A673 (cell line): ENCODE measurements at regions not wholly inside any gene's neighbourhood (a gene's known extent, or its start where the extent isn't known, plus 50 kb on each side); places are given as distances from the start of the nearest gene placed in this dataset.

Experiments
- BruUV-seq: library from RNA; stranded (reverse); fragments of 400-500 nt; replicated peaks from 2 replicates; lab custom pipeline; 2021; lab: Mats Ljungman, UMichigan
- CTCF ChIA-PET: fragments of 300-600 bp; sonication (Branson Sonifier 250); formaldehyde crosslinking; loops from one replicate; lab custom pipeline; 2022; ENCODE audit warnings: antibody characterized with exemption; lab: Charles Lee
- POLR2A ChIA-PET: fragments of 300-600 bp; sonication (Branson Sonifier 250); formaldehyde crosslinking; loops from one replicate; lab custom pipeline; 2022; ENCODE audit warnings: antibody characterized with exemption; ENCODE audit not compliant: low non-redundant PET; lab: Charles Lee
- DNase-seq: peaks from one replicate; pipeline ENCODE4 v3.0.0-alpha.2; 2015; ENCODE audit warnings: low spot score
- H3K27ac ChIP-seq: fragments of 200-600 bp; sonication (generic); 2 replicates; pipeline ENCODE4 v1.5.1; 2016; ENCODE audit warnings: mixed run types, low read depth, mild to moderate bottlenecking, mixed read lengths, antibody characterized with exemption, low read length; ENCODE audit not compliant: poor library complexity, severe bottlenecking
- H3K27me3 ChIP-seq: fragments of 200-600 bp; sonication (generic); replicated peaks from 2 replicates; pipeline ENCODE4 v1.6.1; 2017; ENCODE audit warnings: mixed run types, low read depth, mild to moderate bottlenecking, mixed read lengths, antibody characterized with exemption, low read length; ENCODE audit not compliant: insufficient read depth, poor library complexity
- H3K36me3 ChIP-seq: fragments of 200-600 bp; sonication (generic); 2 replicates; pipeline ENCODE4 v1.6.1; 2016; ENCODE audit warnings: mixed run types, mild to moderate bottlenecking, mixed read lengths, antibody characterized with exemption, low read length; ENCODE audit not compliant: insufficient read depth, poor library complexity, severe bottlenecking
- H3K4me1 ChIP-seq: fragments of 200-600 bp; sonication (generic); 2 replicates; pipeline ENCODE4 v1.6.1; 2017; ENCODE audit warnings: mixed run types, mild to moderate bottlenecking, mixed read lengths, antibody characterized with exemption, low read length; ENCODE audit not compliant: insufficient read depth, poor library complexity, severe bottlenecking
- H3K4me3 ChIP-seq: fragments of 200-600 bp; sonication (generic); 2 replicates; pipeline ENCODE4 v1.5.1; 2016; ENCODE audit warnings: low read depth, mixed run types, mild to moderate bottlenecking, mixed read lengths, low read length; ENCODE audit not compliant: poor library complexity, severe bottlenecking
- H3K9me3 ChIP-seq: fragments of 200-600 bp; sonication (generic); 2 replicates; pipeline ENCODE4 v1.6.1; 2016; ENCODE audit warnings: mixed run types, low read depth, mild to moderate bottlenecking, mixed read lengths, antibody characterized with exemption, low read length; ENCODE audit not compliant: poor library complexity, severe bottlenecking
- CTCF ChIP-seq: fragments of 300-800, 200-600 bp; sonication (generic); conservative IDR thresholded peaks from 2 replicates; pipeline ENCODE4 v1.5.1; 2017; ENCODE audit warnings: low read depth, mild to moderate bottlenecking, antibody characterized with exemption, low read length, moderate library complexity, mixed read lengths
- EZH2 ChIP-seq: fragments of 200-600 bp; sonication (generic); IDR thresholded peaks from 2 replicates; pipeline ENCODE4 v1.6.1; 2017; ENCODE audit warnings: borderline replicate concordance, low read depth, mild to moderate bottlenecking, mixed read lengths, antibody characterized with exemption, low read length; ENCODE audit not compliant: poor library complexity, severe bottlenecking
- intact Hi-C: fragments of 100-400 bp; cut with micrococcal nuclease; formaldehyde crosslinking; loops from one replicate; pipeline ENCODE4 v1.10.0; 2022; ENCODE audit not compliant: unreplicated experiment

GRCh38 chr1:189522441-189522840, 955.2 kb downstream of the BRINP3 start:
- BruUV-seq = no TSS peak
- Histone ChIP-seq H3K27ac (no peak overlapping the region), H3K27me3 (no peaks in the 10 kb centered on the region), H3K4me3 (no peak overlapping the region), H3K9me3 (no peaks in the 10 kb centered on the region), H3K36me3 (no peaks in the 10 kb centered on the region), H3K4me1 (no peaks in the 10 kb centered on the region)
- POLR2A ChIA-PET = no interaction called here
- CTCF ChIA-PET = interaction anchor here (0.6 kb wide), 1 partner anchor 60 kb away, joined by 16 read pairs; no protein-coding TSS in a partner anchor
- intact Hi-C loops = no loop called here
- TF ChIP-seq EZH2 = no peak
- TF ChIP-seq CTCF = no peak
- peak; percentile 2 for DNase-seq

- no peaks in the 10 kb centered on the region for H3K36me3 ChIP-seq
- intact Hi-C loops = no loop called here
- no peaks in the 10 kb centered on the region for H3K27me3 ChIP-seq
- no peak overlapping the region for H3K4me3 ChIP-seq
- no peak for TF ChIP-seq EZH2
- ChIA-PET CTCF (no interaction called here), POLR2A (no interaction called here)
- no peaks in the 10 kb centered on the region for H3K4me1 ChIP-seq
- no peak for DNase-seq
- no TSS peak for BruUV-seq
- no peaks in the 10 kb centered on the region for H3K9me3 ChIP-seq
- H3K27ac ChIP-seq = no peak overlapping the region
Measured at GRCh38 chr1:189524501-189524900, 953.2 kb downstream of the BRINP3 start.

GRCh38 chr1:189530162-189530561, 947.5 kb downstream of the BRINP3 start:
- DNase-seq = no peak
- H3K36me3 ChIP-seq = no peaks in the 10 kb centered on the region
- no peaks in the 10 kb centered on the region for H3K4me1 ChIP-seq
- H3K27ac ChIP-seq = no peak overlapping the region
- no peak overlapping the region for H3K4me3 ChIP-seq
- intact Hi-C loops = no loop called here
- TF ChIP-seq CTCF = no peak
- ChIA-PET CTCF (no interaction called here), POLR2A (no interaction called here)
- H3K9me3 ChIP-seq = no peaks in the 10 kb centered on the region
- no TSS peak for BruUV-seq
- no peaks in the 10 kb centered on the region for H3K27me3 ChIP-seq

GRCh38 chr1:189538271-189538670, 939.4 kb downstream of the BRINP3 start:
- ChIA-PET CTCF (no interaction called here), POLR2A (no interaction called here)
- no peak overlapping the region for H3K27ac ChIP-seq
- intact Hi-C loops = no loop called here
- no peaks in the 10 kb centered on the region for H3K4me1 ChIP-seq
- no peaks in the 10 kb centered on the region for H3K36me3 ChIP-seq
- BruUV-seq = no TSS peak
- H3K27me3 ChIP-seq = no peaks in the 10 kb centered on the region
- no peak for DNase-seq
- no peak for TF ChIP-seq EZH2
- no peak for TF ChIP-seq CTCF
- H3K9me3 ChIP-seq = no peaks in the 10 kb centered on the region
- no peak overlapping the region for H3K4me3 ChIP-seq
